K562 (cell line): ENCODE measurements at regions not wholly inside any gene's neighbourhood (a gene's known extent, or its start where the extent isn't known, plus 50 kb on each side); places are given as distances from the start of the nearest gene placed in this dataset.
A peak's percentile ranks its signal among the peaks of the same experiment; 100 is the strongest.

Source experiments
- ATAC-seq: fragments of 200-7000 bp; cut with Tn5 transposase; 3 replicates; pipeline ENCODE4 v1.9.1; 2020; ENCODE audit warnings: moderate library complexity
- BruUV-seq: library from RNA; stranded (reverse); fragments of 400-500 nt; replicated peaks from 2 replicates; lab custom pipeline; 2021; lab: Mats Ljungman, UMichigan
- CTCF ChIA-PET: fragments of 300-600 bp; formaldehyde crosslinking; extraction: SDS; loops from one replicate; lab custom pipeline; 2021; ENCODE audit warnings: low intra/inter-chr PET ratio; lab: Yijun Ruan, JAX
- POLR2A ChIA-PET: fragments of 300-600, 350-650 bp; sonication (Branson Sonifier 250); formaldehyde crosslinking; extraction: SDS; loops from one replicate; lab custom pipeline; 2021; ENCODE audit warnings: antibody characterized with exemption, inconsistent platforms; lab: Yijun Ruan, JAX
- DNase-seq, 4 experiments: peaks; one replicate each; pipeline versions ENCODE4 v3.0.0 to v3.0.0-alpha.2; 2011 to 2018; ENCODE audit warnings: low spot score in 3 of 4, mixed read lengths in 3 of 4; ENCODE audit errors: extremely low read depth in 1 of 4
- FAIRE-seq: peaks from 2 replicates; lab custom pipeline; 2011; peaks lifted over from hg19 to GRCh38; lab: Jason Lieb, UNC
- H2AFZ ChIP-seq: 2 replicates; pipeline ENCODE4 v1.6.0; 2011; ENCODE audit warnings: low read depth, low read length, control low read depth, inconsistent platforms
- H3K27ac ChIP-seq: fragments of 200-600 bp; 3 replicates; pipeline ENCODE4 v1.8.0; 2011; ENCODE audit warnings: low read depth, mild to moderate bottlenecking, control low read depth, inconsistent platforms, low read length, moderate library complexity, mixed read lengths; ENCODE audit errors: extremely low read depth
- H3K27me3 ChIP-seq, 2 experiments: fragments of 300-600 bp in 1 of 2; 2 replicates in 1 of 2; 3 replicates in 1 of 2; pipeline versions ENCODE4 v1.6.0 to v1.8.0; 2011; ENCODE audit warnings: inconsistent platforms in 2 of 2, low read length in 2 of 2, mild to moderate bottlenecking in 1 of 2, mixed read lengths in 1 of 2, moderate library complexity in 1 of 2; ENCODE audit not compliant: control insufficient read depth in 2 of 2, insufficient read depth in 2 of 2
- H3K36me3 ChIP-seq: fragments of 300-600 bp; 3 replicates; pipeline ENCODE4 v1.8.0; 2011; ENCODE audit warnings: mild to moderate bottlenecking, low read length, inconsistent platforms; ENCODE audit not compliant: control insufficient read depth, insufficient read depth
- H3K4me1 ChIP-seq, 2 experiments: fragments of 200-600 bp in 1 of 2; replicated peaks in 1 of 2; 2 replicates in 1 of 2; 3 replicates in 1 of 2; pipeline versions ENCODE4 v1.5.1 to v1.8.0; 2011; ENCODE audit warnings: inconsistent platforms in 2 of 2, low read length in 2 of 2, mild to moderate bottlenecking in 1 of 2, mixed read lengths in 1 of 2, moderate library complexity in 1 of 2; ENCODE audit not compliant: control insufficient read depth in 2 of 2, insufficient read depth in 2 of 2
- H3K4me2 ChIP-seq: 2 replicates; pipeline ENCODE4 v1.6.1; 2011; ENCODE audit warnings: low read length, control low read depth, inconsistent platforms, mixed read lengths; ENCODE audit not compliant: insufficient read depth
- H3K4me3 ChIP-seq: fragments of 200-600 bp; sonication (generic), shearing (Covaris generic); 2 replicates; pipeline ENCODE4 v1.5.1; 2016; ENCODE audit warnings: control low read depth, inconsistent platforms
- H3K79me2 ChIP-seq: fragments of 200-600 bp; 3 replicates; pipeline ENCODE4 v1.8.0; 2011; ENCODE audit warnings: low read length, inconsistent platforms; ENCODE audit not compliant: control insufficient read depth, insufficient read depth
- H3K9ac ChIP-seq, 2 experiments: 2 replicates each; pipeline versions ENCODE4 v1.6.0 to v1.6.1; 2011; ENCODE audit warnings: low read depth in 2 of 2, low read length in 2 of 2, control low read depth in 1 of 2, inconsistent platforms in 1 of 2, mild to moderate bottlenecking in 1 of 2, mixed read lengths in 1 of 2; ENCODE audit not compliant: insufficient read depth in 1 of 2
- H3K9me1 ChIP-seq: one replicate; pipeline ENCODE4 v1.6.0; 2011; ENCODE audit warnings: inconsistent platforms, mild to moderate bottlenecking, low read length, moderate library complexity; ENCODE audit not compliant: control insufficient read depth, insufficient read depth
- H3K9me3 ChIP-seq: replicated peaks from 2 replicates; pipeline ENCODE4 v1.5.1; 2011; ENCODE audit warnings: low read depth, low read length, inconsistent platforms; ENCODE audit not compliant: control insufficient read depth, insufficient read depth
- H4K20me1 ChIP-seq: replicated peaks from 2 replicates; pipeline ENCODE4 v1.6.1; 2011; ENCODE audit warnings: low read length, inconsistent platforms, mixed read lengths; ENCODE audit not compliant: control insufficient read depth, insufficient read depth
- HMGN3 ChIP-seq: IDR thresholded peaks from 2 replicates; pipeline ENCODE4 v1.6.1; 2011; ENCODE audit warnings: borderline replicate concordance, low read depth, mild to moderate bottlenecking, mixed read lengths, low read length; ENCODE audit not compliant: insufficient read length; ENCODE audit errors: extremely low read depth
- MAFF ChIP-seq: IDR thresholded peaks from 2 replicates; pipeline ENCODE4 v1.6.1; 2012; ENCODE audit warnings: low read length, improper control_type of control experiment
- MBD2 ChIP-seq: sonication (generic); IDR thresholded peaks from 2 replicates; pipeline ENCODE4 v1.6.1; 2016; ENCODE audit warnings: low read depth, borderline replicate concordance
- RAD21 ChIP-seq, 2 experiments: fragments of 250-450 bp in 1 of 2; fragments of 450-650 bp in 1 of 2; sonication (Bioruptor Pico) in 1 of 2; formaldehyde crosslinking in 1 of 2; IDR thresholded peaks in 1 of 2; conservative IDR thresholded peaks in 1 of 2; 2 replicates each; pipeline versions ENCODE4 v1.4.0 to v1.8.0; 2020 to 2022; ENCODE audit warnings: mild to moderate bottlenecking in 2 of 2, moderate library complexity in 1 of 2
- ZNF639 ChIP-seq, 2 experiments: fragments of 200-800 bp in 1 of 2; sonication (Bioruptor generic) in 1 of 2; sonication (generic) in 1 of 2; formaldehyde crosslinking in 1 of 2; IDR thresholded peaks in 1 of 2; conservative IDR thresholded peaks in 1 of 2; 2 replicates each; pipeline versions ENCODE4 v1.5.0 to v1.6.1; 2016 to 2020; ENCODE audit warnings: missing compliant biosample characterization in 1 of 2, missing genetic modification characterization in 1 of 2, missing genetic modification reagents in 1 of 2
- WGBS: fragments of 100-300 bp; shearing (Covaris generic); methylation state at CpG from one replicate; pipeline ENCODE4 v1.1.6; 2016; ENCODE audit warnings: low coverage, mixed read lengths; ENCODE audit not compliant: insufficient coverage; ENCODE audit errors: missing lambda C conversion rate; 5-methylcytosine and 5-hydroxymethylcytosine counted together
- in situ Hi-C: fragments of 300-500 bp; cut with MboI; formaldehyde crosslinking; loops from 4 replicates; pipeline ENCODE4 v1.15.0; 2018; ENCODE audit warnings: inconsistent platforms, mixed read lengths
- intact Hi-C: fragments of 100-400 bp; cut with micrococcal nuclease; formaldehyde crosslinking; loops from 2 replicates; pipeline ENCODE4 v1.14.2; 2022

- no peaks in the 10 kb centered on the region for H3K4me1 ChIP-seq
- TF ChIP-seq MBD2: no peak
- TF ChIP-seq MAFF: 0 out of 2 replicates have a peak, but pooled peaks have one; percentile 9
- TF ChIP-seq, all 486 proteins: peak for 1
- in situ Hi-C loops (no loop called here), intact Hi-C loops (no loop called here)
- H3K27me3 ChIP-seq: no peaks in the 10 kb centered on the region
- H3K4me3 ChIP-seq: no peak overlapping the region
- no peak for ATAC-seq
- no peaks in the 10 kb centered on the region for H4K20me1 ChIP-seq
- H2AFZ ChIP-seq: no peak overlapping the region
- no peaks in the 10 kb centered on the region; the same call in 1 of the 2 replicates for H3K9me3 ChIP-seq
- no peak overlapping the region for H3K27ac ChIP-seq
- whole genome bisulfite sequencing: 0% methylated on average over 3 of the region's 3 CpGs
- FAIRE-seq: no peak
- CTCF ChIA-PET: no interaction called here
- H3K9ac ChIP-seq: no peak overlapping the region
- no peaks in the 10 kb centered on the region for H3K79me2 ChIP-seq
- no peak overlapping the region for H3K4me2 ChIP-seq
- no peaks in the 10 kb centered on the region for H3K9me1 ChIP-seq
- H3K36me3 ChIP-seq: no peaks in the 10 kb centered on the region
- no peak for DNase-seq
- no TSS peak for BruUV-seq
- POLR2A ChIA-PET: no interaction called here
Observed at GRCh38 chr1:81706650-81707435, 93.9 kb upstream of the ADGRL2 start.

- H3K27ac ChIP-seq: no peak overlapping the region
- in situ Hi-C loops (no loop called here), intact Hi-C loops (no loop called here)
- no peaks in the 10 kb centered on the region for H4K20me1 ChIP-seq
- H3K36me3 ChIP-seq: no peaks in the 10 kb centered on the region
- H3K27me3 ChIP-seq: no peaks in the 10 kb centered on the region
- H3K9me3 ChIP-seq: no peaks in the 10 kb centered on the region; the same call in 1 of the 2 replicates
- no peak overlapping the region for H3K9ac ChIP-seq
- H3K4me3 ChIP-seq: no peak overlapping the region
- ATAC-seq: no peak
- H3K9me1 ChIP-seq: no peaks in the 10 kb centered on the region
- FAIRE-seq: no peak
- no peak for DNase-seq
- H3K4me2 ChIP-seq: no peak overlapping the region
- no TSS peak for BruUV-seq
- no peak overlapping the region for H2AFZ ChIP-seq
- no peaks in the 10 kb centered on the region for H3K4me1 ChIP-seq
- 0% methylated on average over 5 of the region's 5 CpGs for WGBS
- ChIA-PET CTCF (no interaction called here), POLR2A (no interaction called here)
- H3K79me2 ChIP-seq: no peaks in the 10 kb centered on the region
- TF ChIP-seq ZNF639 (CRISPR knock-in tag; conservative IDR thresholded peaks at IDR 0.05 in 1 of 2, IDR thresholded peaks at IDR 0.05 in 1 of 2) (no peak), RAD21 (CRISPR knock-in tag; conservative IDR thresholded peaks at IDR 0.05 in 1 of 2, IDR thresholded peaks at IDR 0.05 in 1 of 2) (no peak), HMGN3 (no peak)
Observed at GRCh38 chr1:81703756-81704463, 96.8 kb upstream of the ADGRL2 start.
